Adrenal gland (tissue), 5 donors: ENCODE measurements at regions not wholly inside any gene's neighbourhood (a gene's known extent, or its start where the extent isn't known, plus 50 kb on each side); places are given as distances from the start of the nearest gene placed in this dataset.
"Not testable (repeated sequence)": the region's sequence is repeated elsewhere in the genome, so short reads cannot be mapped to it uniquely, and the experiment has no call there.

ENCODE experiments used
- POLR2A ChIP-seq, 2 donors: fragments of 450-650 bp; IDR thresholded peaks; one replicate each; pipeline ENCODE4 v1.6.1; 2017; ENCODE audit warnings: antibody characterized with exemption in 2 of 2, mild to moderate bottlenecking in 2 of 2, moderate library complexity in 1 of 2
- TF ChIP-seq, protein P1 (sequence below), 6 experiments: fragments of 450-650 bp in 4 of 6; fragments of 200-600 bp in 2 of 6; sonication (generic) in 1 of 6; IDR thresholded peaks; 1 replicate in 5 of 6; 2 replicates in 1 of 6; pipeline versions ENCODE4 v1.5.1 to v1.8.0; 2016 to 2021; ENCODE audit warnings: antibody characterized with exemption in 6 of 6, mild to moderate bottlenecking in 2 of 6, moderate library complexity in 1 of 6
- donor health status: DM: no; HTN: no; CAD: no.

- TF ChIP-seq, protein P1, sequence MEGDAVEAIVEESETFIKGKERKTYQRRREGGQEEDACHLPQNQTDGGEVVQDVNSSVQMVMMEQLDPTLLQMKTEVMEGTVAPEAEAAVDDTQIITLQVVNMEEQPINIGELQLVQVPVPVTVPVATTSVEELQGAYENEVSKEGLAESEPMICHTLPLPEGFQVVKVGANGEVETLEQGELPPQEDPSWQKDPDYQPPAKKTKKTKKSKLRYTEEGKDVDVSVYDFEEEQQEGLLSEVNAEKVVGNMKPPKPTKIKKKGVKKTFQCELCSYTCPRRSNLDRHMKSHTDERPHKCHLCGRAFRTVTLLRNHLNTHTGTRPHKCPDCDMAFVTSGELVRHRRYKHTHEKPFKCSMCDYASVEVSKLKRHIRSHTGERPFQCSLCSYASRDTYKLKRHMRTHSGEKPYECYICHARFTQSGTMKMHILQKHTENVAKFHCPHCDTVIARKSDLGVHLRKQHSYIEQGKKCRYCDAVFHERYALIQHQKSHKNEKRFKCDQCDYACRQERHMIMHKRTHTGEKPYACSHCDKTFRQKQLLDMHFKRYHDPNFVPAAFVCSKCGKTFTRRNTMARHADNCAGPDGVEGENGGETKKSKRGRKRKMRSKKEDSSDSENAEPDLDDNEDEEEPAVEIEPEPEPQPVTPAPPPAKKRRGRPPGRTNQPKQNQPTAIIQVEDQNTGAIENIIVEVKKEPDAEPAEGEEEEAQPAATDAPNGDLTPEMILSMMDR (IDR thresholded peaks at IDR 0.05) = not testable (repeated sequence)
- TF ChIP-seq POLR2A (IDR thresholded peaks at IDR 0.05) = not testable (repeated sequence)
Observed at GRCh38 chr2:193412368-193412767, 1217.6 kb upstream of the TMEFF2 start.
